MM.1S (cell line): ENCODE measurements at regions not wholly inside any gene's neighbourhood (a gene's known extent, or its start where the extent isn't known, plus 50 kb on each side); places are given as distances from the start of the nearest gene placed in this dataset.

Experiments
- EZH2phosphoT487 ChIP-seq: fragments of 300-600 bp; sonication (generic); IDR thresholded peaks from 2 replicates; pipeline ENCODE4 v1.6.1; 2018; ENCODE audit warnings: antibody characterized with exemption, low read length
- TF ChIP-seq, protein P1 (sequence below): fragments of 300-600 bp; sonication (generic); IDR thresholded peaks from 2 replicates; pipeline ENCODE4 v1.5.1; 2016; ENCODE audit warnings: antibody characterized with exemption, low read length, mixed read lengths

DNA sequence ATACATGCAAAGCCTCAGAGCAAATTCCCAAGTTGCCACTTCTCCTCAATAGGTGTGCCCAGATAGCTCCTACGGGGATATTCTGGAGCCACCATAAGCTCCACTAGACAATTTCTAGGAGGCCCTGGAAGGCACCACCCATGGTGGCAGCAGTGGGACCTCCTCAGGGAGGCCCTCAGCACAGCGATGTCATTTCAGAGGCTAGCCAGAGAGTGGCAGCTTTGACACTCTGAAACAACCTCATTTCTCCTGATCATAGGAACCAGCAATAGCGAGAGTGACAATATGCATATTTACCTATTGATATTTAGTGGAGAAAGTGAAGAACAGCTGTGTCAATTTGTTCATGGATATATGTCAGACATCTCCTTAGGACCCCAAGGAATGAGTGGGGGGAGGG, 612.3 kb downstream of the SOX5 start:
- TF ChIP-seq EZH2phosphoT487: no peak
- TF ChIP-seq, protein P1, sequence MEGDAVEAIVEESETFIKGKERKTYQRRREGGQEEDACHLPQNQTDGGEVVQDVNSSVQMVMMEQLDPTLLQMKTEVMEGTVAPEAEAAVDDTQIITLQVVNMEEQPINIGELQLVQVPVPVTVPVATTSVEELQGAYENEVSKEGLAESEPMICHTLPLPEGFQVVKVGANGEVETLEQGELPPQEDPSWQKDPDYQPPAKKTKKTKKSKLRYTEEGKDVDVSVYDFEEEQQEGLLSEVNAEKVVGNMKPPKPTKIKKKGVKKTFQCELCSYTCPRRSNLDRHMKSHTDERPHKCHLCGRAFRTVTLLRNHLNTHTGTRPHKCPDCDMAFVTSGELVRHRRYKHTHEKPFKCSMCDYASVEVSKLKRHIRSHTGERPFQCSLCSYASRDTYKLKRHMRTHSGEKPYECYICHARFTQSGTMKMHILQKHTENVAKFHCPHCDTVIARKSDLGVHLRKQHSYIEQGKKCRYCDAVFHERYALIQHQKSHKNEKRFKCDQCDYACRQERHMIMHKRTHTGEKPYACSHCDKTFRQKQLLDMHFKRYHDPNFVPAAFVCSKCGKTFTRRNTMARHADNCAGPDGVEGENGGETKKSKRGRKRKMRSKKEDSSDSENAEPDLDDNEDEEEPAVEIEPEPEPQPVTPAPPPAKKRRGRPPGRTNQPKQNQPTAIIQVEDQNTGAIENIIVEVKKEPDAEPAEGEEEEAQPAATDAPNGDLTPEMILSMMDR: no peak
